ENCODE measurements at regions not wholly inside any gene's neighbourhood (a gene's known extent, or its start where the extent isn't known, plus 50 kb on each side); places are given as distances from the start of the nearest gene placed in this dataset.
A peak's percentile ranks its signal among the peaks of the same experiment; 100 is the strongest.

DNA sequence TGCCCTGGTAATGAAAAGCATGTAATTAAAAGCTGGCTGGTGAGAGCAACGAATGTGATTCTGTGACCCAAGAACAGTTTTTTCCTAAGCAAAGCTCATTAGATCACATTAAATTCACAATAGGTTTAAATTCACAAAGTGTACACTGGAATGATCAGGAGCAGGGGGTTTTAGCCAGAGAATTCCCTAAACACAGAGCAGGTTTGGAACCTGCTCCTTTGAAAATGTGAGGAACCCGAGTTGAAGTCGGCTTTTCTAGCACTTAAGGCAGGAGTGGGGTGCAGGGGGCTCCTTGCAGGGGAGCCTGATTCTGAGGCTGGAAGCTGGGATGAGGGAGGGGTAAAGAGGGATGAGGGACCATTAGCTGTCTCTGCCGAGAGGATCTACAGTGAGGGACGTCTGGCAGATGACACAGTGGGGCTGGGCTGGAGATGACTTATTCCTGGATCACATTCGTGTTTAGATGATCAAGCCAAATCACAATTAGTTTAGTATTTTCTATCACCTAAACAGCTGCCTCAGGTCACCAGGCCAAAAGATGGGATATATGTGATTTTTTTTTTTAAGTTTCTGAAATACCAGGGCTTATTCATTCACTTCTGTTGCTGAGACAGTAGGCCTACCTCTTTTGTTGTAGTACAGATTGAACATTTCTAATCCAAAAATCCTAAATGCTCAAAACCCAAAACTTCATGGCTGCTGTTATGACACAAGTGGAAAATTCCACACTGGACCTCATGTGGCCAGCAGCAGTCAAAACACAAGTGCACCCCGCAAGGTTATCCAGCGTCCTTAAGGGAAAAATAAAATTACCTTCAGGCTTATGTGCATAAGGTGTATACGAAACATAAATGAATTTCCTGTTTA lies 93.1 kb upstream of the HIVEP1 start (continued):
- TF ChIP-seq HDAC3 (IDR thresholded peaks at IDR 0.05; ENCODE audit: borderline replicate concordance, partially characterized antibody) (no peak), KDM4B (IDR thresholded peaks at IDR 0.05; ENCODE audit: borderline replicate concordance in 2 of 2, low read depth in 1 of 2) (no peak), RFX1 (IDR thresholded peaks at IDR 0.05) (peak; percentile 84; the same call in 1 of the 2 replicates), ZNF584 (CRISPR knock-in tag; IDR thresholded peaks at IDR 0.05; ENCODE audit: low read depth) (peak; percentile 59; the same call in 1 of the 2 replicates), POLR2B (IDR thresholded peaks at IDR 0.05; ENCODE audit: low read depth, partially characterized antibody) (no peak), MTA3 (IDR thresholded peaks at IDR 0.05; ENCODE audit: borderline replicate concordance) (peak; percentile 29; the same call in 1 of the 2 replicates), CREBBP (IDR thresholded peaks at IDR 0.05; ENCODE audit: low read depth, low read length) (no peak), CCNT2 (IDR thresholded peaks at IDR 0.05; ENCODE audit: borderline replicate concordance, extremely low read depth, insufficient read length, low read depth, low read length) (no peak), FOSL1 (tag; conservative IDR thresholded peaks at IDR 0.05) (peak; percentile 38; the same call in 1 of the 2 replicates), TEAD1 (CRISPR knock-in tag; IDR thresholded peaks at IDR 0.05) (0 out of 4 replicates have a peak, but pooled peaks of 1 of the 2 experiments have one; percentile 38)
- TF ChIP-seq, protein P1, sequence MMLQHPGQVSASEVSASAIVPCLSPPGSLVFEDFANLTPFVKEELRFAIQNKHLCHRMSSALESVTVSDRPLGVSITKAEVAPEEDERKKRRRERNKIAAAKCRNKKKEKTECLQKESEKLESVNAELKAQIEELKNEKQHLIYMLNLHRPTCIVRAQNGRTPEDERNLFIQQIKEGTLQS (IDR thresholded peaks at IDR 0.05): no peak; the same call in 1 of the 2 replicates
- TF ChIP-seq, protein P1 (CRISPR knock-in tag; conservative IDR thresholded peaks at IDR 0.05): 0 out of 2 replicates have a peak, but pooled peaks have one; percentile 27
- TF ChIP-seq, protein P2, sequence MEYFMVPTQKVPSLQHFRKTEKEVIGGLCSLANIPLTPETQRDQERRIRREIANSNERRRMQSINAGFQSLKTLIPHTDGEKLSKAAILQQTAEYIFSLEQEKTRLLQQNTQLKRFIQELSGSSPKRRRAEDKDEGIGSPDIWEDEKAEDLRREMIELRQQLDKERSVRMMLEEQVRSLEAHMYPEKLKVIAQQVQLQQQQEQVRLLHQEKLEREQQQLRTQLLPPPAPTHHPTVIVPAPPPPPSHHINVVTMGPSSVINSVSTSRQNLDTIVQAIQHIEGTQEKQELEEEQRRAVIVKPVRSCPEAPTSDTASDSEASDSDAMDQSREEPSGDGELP (CRISPR knock-in tag; IDR thresholded peaks at IDR 0.05; ENCODE audit: borderline replicate concordance): 0 out of 2 replicates have a peak, but pooled peaks have one; percentile 29

Data from K562 (cell line).